HG02885 (cell line): ENCODE measurements at regions not wholly inside any gene's neighbourhood (a gene's known extent, or its start where the extent isn't known, plus 50 kb on each side); places are given as distances from the start of the nearest gene placed in this dataset.
"Not testable (repeated sequence)": the region's sequence is repeated elsewhere in the genome, so short reads cannot be mapped to it uniquely, and the experiment has no call there.

Experiments used
- ATAC-seq: cut with Tn5 transposase; IDR thresholded peaks from one replicate; pipeline ENCODE4 v1.9.1; 2021; ENCODE audit warnings: mild to moderate bottlenecking; ENCODE audit not compliant: unreplicated experiment, poor library complexity

GRCh38 chr6:142631517-142632385, 313.2 kb downstream of the HIVEP2 start:
- ATAC-seq, result no peak

- ATAC-seq, result no peak
Measured at GRCh38 chr6:142633317-142633716, 311.7 kb downstream of the HIVEP2 start.

- ATAC-seq, result no peak
Measured at GRCh38 chr6:142635130-142635529, 309.8 kb downstream of the HIVEP2 start.

- no peak for ATAC-seq
Measured at GRCh38 chr6:142637624-142638351, 307.2 kb downstream of the HIVEP2 start.

GRCh38 chr6:142642651-142643050, 302.3 kb downstream of the HIVEP2 start:
- no peak for ATAC-seq

- ATAC-seq, result no peak
Measured at GRCh38 chr6:142644866-142645265, 300.1 kb downstream of the HIVEP2 start.

- no peak for ATAC-seq
Measured at GRCh38 chr6:142645663-142646062, 299.3 kb downstream of the HIVEP2 start.

GRCh38 chr6:142647449-142648035, 297.4 kb downstream of the HIVEP2 start:
- ATAC-seq, result no peak

GRCh38 chr6:142648036-142648451, 296.9 kb downstream of the HIVEP2 start:
- no peak for ATAC-seq

- ATAC-seq, result no peak
Measured at GRCh38 chr6:142648526-142648925, 296.4 kb downstream of the HIVEP2 start.

- not testable (repeated sequence) for ATAC-seq
Measured at GRCh38 chr6:142649438-142650234, 295.3 kb downstream of the HIVEP2 start.

- no peak for ATAC-seq
Measured at GRCh38 chr6:142651384-142651783, 293.6 kb downstream of the HIVEP2 start.

- ATAC-seq, result no peak
Measured at GRCh38 chr6:142653710-142654420, 291.1 kb downstream of the HIVEP2 start.

GRCh38 chr6:142659661-142660060, 285.3 kb downstream of the HIVEP2 start:
- ATAC-seq, result no peak

GRCh38 chr6:142665393-142665792, 279.6 kb downstream of the HIVEP2 start:
- no peak for ATAC-seq

GRCh38 chr6:142666599-142667185, 278.3 kb downstream of the HIVEP2 start:
- ATAC-seq, result no peak

- ATAC-seq, result no peak
Measured at GRCh38 chr6:142669471-142670351, 275.3 kb downstream of the HIVEP2 start.

GRCh38 chr6:142671791-142672190, 273.2 kb downstream of the HIVEP2 start:
- ATAC-seq, result peak; percentile 81
